ENCODE measurements at regions not wholly inside any gene's neighbourhood (a gene's known extent, or its start where the extent isn't known, plus 50 kb on each side); places are given as distances from the start of the nearest gene placed in this dataset.

DNA sequence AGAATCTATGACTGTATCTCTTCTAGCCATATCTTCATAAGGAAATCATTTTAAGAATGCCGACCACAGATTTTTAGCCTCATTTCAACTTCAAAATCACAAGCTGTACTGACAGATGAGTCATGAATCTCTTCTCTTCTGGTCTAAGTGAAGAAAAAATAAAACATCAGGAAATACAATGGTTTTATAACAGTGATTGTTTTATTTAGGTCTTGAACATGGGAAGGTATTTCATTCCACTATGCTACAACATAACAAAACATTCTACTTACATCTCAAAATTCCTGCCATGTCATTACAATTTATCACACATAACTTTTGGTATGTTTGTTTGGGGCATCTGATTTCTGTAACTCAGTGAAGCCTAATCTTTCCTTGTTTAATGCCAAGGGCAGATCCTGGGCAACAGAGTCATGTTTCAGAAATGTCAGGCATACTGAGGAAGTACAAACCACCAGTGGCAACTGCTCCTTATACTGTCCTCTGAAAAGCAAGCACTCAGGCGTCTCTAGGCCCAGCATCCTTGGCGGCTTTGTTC is 325.0 kb downstream of the PDHA2 start:
- no peaks in the 10 kb centered on the region for H3K36me3 Mint-ChIP-seq
- H3K27ac Mint-ChIP-seq: no peak overlapping the region
- peaks cover 0 to under 1% of the 10 kb centered on the region in 2 donors for H3K9me3 ChIP-seq (replicated peaks in 1 of 2; ENCODE audit: control insufficient read depth in 1 of 2, insufficient read depth in 1 of 2, low read length in 2 of 2)
- no peaks in the 10 kb centered on the region for H3K36me3 ChIP-seq (replicated peaks in 1 of 2; ENCODE audit: control insufficient read depth in 1 of 2, insufficient read depth in 2 of 2, low read length in 2 of 2)
- H3K9ac ChIP-seq (ENCODE audit: insufficient read depth, low read length, poor library complexity, severe bottlenecking): no peak overlapping the region
- no peak overlapping the region for H3K4me3 Mint-ChIP-seq
- no peak overlapping the region for H3K4me2 ChIP-seq (replicated peaks; ENCODE audit: extremely low read depth, low read length, poor library complexity, severe bottlenecking)
- peaks cover 0 to 7% (median 2%) of the 10 kb centered on the region in 7 donors for H3K9me3 Mint-ChIP-seq
- H3K79me2 ChIP-seq (ENCODE audit: insufficient read depth, low read length): no peaks in the 10 kb centered on the region
- TF ChIP-seq, protein P1, sequence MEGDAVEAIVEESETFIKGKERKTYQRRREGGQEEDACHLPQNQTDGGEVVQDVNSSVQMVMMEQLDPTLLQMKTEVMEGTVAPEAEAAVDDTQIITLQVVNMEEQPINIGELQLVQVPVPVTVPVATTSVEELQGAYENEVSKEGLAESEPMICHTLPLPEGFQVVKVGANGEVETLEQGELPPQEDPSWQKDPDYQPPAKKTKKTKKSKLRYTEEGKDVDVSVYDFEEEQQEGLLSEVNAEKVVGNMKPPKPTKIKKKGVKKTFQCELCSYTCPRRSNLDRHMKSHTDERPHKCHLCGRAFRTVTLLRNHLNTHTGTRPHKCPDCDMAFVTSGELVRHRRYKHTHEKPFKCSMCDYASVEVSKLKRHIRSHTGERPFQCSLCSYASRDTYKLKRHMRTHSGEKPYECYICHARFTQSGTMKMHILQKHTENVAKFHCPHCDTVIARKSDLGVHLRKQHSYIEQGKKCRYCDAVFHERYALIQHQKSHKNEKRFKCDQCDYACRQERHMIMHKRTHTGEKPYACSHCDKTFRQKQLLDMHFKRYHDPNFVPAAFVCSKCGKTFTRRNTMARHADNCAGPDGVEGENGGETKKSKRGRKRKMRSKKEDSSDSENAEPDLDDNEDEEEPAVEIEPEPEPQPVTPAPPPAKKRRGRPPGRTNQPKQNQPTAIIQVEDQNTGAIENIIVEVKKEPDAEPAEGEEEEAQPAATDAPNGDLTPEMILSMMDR (IDR thresholded peaks at IDR 0.05): no peak
- no peak for DNase-seq
- intact Hi-C loops (cut with micrococcal nuclease): no loop called here
- H3K4me3 ChIP-seq (replicated peaks in 1 of 3; ENCODE audit: low read depth in 2 of 3, low read length in 3 of 3): no peak overlapping the region
- no peaks in the 10 kb centered on the region for H3K4me1 Mint-ChIP-seq
- H3K4me1 ChIP-seq (ENCODE audit: control insufficient read depth in 1 of 2, insufficient read depth in 2 of 2, low read length in 2 of 2): no peaks in the 10 kb centered on the region
- no CpG with 5 or more reads among the region's 3 CpGs for WGBS (ENCODE audit: insufficient coverage)
- H3K27me3 ChIP-seq (ENCODE audit: control insufficient read depth in 2 of 2, insufficient read depth in 2 of 2, low read length in 2 of 2): no peaks in the 10 kb centered on the region
- H2AFZ ChIP-seq (ENCODE audit: insufficient read depth, low read depth, low read length, poor library complexity, severe bottlenecking): no peak overlapping the region
- H3K27ac ChIP-seq (ENCODE audit: low read depth in 1 of 2, low read length in 2 of 2): no peak overlapping the region
- H3K27me3 Mint-ChIP-seq (ENCODE audit: low read depth in 3 of 3): no peaks in the 10 kb centered on the region
- no peaks in the 10 kb centered on the region for H4K20me1 ChIP-seq (ENCODE audit: insufficient read depth, low read length)

DNA sequence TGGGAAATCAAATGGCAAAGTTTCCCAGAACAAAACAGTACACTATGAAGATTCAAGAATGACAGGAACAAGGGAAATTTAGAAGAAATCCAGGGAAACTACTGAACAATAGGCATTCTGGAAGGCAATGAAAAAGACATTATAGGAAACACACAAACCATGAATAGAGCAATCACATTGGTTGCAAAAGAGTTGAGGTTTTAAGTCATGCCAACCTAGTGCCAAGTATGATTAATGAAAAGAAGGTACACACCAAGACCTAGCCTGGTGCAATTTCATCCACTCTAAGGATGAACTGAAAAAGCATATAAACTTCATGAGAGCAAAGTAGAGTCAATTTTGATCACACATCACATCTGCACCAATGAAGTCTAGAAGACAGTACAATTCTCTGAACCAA is 326.9 kb downstream of the PDHA2 start:
- no peaks in the 10 kb centered on the region for H3K36me3 Mint-ChIP-seq
- H3K27me3 Mint-ChIP-seq (ENCODE audit: low read depth in 3 of 3): no peaks in the 10 kb centered on the region
- H3K9ac ChIP-seq (ENCODE audit: insufficient read depth, low read length, poor library complexity, severe bottlenecking): no peak overlapping the region
- no peak for DNase-seq
- H3K79me2 ChIP-seq (ENCODE audit: insufficient read depth, low read length): no peaks in the 10 kb centered on the region
- no peak overlapping the region for H3K27ac ChIP-seq (ENCODE audit: low read depth in 1 of 2, low read length in 2 of 2)
- H3K4me3 Mint-ChIP-seq: no peak overlapping the region
- H3K4me1 Mint-ChIP-seq: no peaks in the 10 kb centered on the region
- H3K36me3 ChIP-seq (replicated peaks in 1 of 2; ENCODE audit: control insufficient read depth in 1 of 2, insufficient read depth in 2 of 2, low read length in 2 of 2): no peaks in the 10 kb centered on the region
- no peak overlapping the region for H3K4me3 ChIP-seq (replicated peaks in 1 of 3; ENCODE audit: low read depth in 2 of 3, low read length in 3 of 3)
- TF ChIP-seq, protein P1 (IDR thresholded peaks at IDR 0.05): no peak
- no peaks in the 10 kb centered on the region for H3K27me3 ChIP-seq (ENCODE audit: control insufficient read depth in 2 of 2, insufficient read depth in 2 of 2, low read length in 2 of 2)
- no peaks in the 10 kb centered on the region for H3K4me1 ChIP-seq (ENCODE audit: control insufficient read depth in 1 of 2, insufficient read depth in 2 of 2, low read length in 2 of 2)
- H3K4me2 ChIP-seq (replicated peaks; ENCODE audit: extremely low read depth, low read length, poor library complexity, severe bottlenecking): no peak overlapping the region
- H3K9me3 ChIP-seq (replicated peaks in 1 of 2; ENCODE audit: control insufficient read depth in 1 of 2, insufficient read depth in 1 of 2, low read length in 2 of 2): peaks cover 7 to 13% of the 10 kb centered on the region in 2 donors
- H3K9me3 Mint-ChIP-seq: peaks cover 4 to 12% (median 7%) of the 10 kb centered on the region in 7 donors
- no peak overlapping the region for H2AFZ ChIP-seq (ENCODE audit: insufficient read depth, low read depth, low read length, poor library complexity, severe bottlenecking)
- intact Hi-C loops (cut with micrococcal nuclease): no loop called here
- H4K20me1 ChIP-seq (ENCODE audit: insufficient read depth, low read length): no peaks in the 10 kb centered on the region
- no peak overlapping the region for H3K27ac Mint-ChIP-seq
